ENCODE measurements at regions not wholly inside any gene's neighbourhood (a gene's known extent, or its start where the extent isn't known, plus 50 kb on each side); places are given as distances from the start of the nearest gene placed in this dataset.

DNA sequence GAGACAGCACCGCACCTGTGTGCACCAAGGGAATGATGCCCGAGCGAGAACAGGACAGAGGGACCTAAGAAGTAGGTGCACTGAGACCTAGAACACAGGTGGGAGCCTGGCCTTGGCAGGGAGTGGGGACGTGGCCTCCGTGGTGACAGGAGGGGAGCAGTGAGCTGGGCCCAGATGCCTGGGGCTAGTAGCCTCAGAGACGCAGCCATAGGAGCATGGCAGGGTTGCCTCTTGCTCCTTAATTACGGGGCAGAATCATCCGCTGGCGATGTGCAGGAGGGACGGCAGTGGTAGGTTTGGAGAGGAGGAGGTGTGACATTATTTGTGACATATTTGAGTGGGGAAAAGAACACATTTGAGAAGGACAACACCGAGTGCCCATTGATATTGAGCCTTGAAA is 57.0 kb upstream of the HPCAL1 start:
- H3K4me1 ChIP-seq (ENCODE audit: control insufficient read depth, extremely low read depth, insufficient read depth, low read length) = no peaks in the 10 kb centered on the region
- no peaks in the 10 kb centered on the region for H3K79me2 ChIP-seq (ENCODE audit: control insufficient read depth, insufficient read depth, low read length)
- no peak overlapping the region for H3K27ac ChIP-seq (ENCODE audit: insufficient read depth, low read length)
- no peaks in the 10 kb centered on the region for H3K36me3 ChIP-seq (ENCODE audit: control insufficient read depth, insufficient read depth, low read length)
- no peak for DNase-seq (ENCODE audit: low read depth in 2 of 2)
- no peak overlapping the region for H2AFZ ChIP-seq (ENCODE audit: low read length)
- H3K9ac ChIP-seq (ENCODE audit: insufficient read depth, low read length) = no peak overlapping the region
- TF ChIP-seq, protein P1, sequence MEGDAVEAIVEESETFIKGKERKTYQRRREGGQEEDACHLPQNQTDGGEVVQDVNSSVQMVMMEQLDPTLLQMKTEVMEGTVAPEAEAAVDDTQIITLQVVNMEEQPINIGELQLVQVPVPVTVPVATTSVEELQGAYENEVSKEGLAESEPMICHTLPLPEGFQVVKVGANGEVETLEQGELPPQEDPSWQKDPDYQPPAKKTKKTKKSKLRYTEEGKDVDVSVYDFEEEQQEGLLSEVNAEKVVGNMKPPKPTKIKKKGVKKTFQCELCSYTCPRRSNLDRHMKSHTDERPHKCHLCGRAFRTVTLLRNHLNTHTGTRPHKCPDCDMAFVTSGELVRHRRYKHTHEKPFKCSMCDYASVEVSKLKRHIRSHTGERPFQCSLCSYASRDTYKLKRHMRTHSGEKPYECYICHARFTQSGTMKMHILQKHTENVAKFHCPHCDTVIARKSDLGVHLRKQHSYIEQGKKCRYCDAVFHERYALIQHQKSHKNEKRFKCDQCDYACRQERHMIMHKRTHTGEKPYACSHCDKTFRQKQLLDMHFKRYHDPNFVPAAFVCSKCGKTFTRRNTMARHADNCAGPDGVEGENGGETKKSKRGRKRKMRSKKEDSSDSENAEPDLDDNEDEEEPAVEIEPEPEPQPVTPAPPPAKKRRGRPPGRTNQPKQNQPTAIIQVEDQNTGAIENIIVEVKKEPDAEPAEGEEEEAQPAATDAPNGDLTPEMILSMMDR (conservative IDR thresholded peaks at IDR 0.05 in 1 of 2, IDR thresholded peaks at IDR 0.05 in 1 of 2; ENCODE audit: low read depth in 1 of 2, low read length in 2 of 2) = no peak
- TF ChIP-seq EZH2 (IDR thresholded peaks at IDR 0.05; ENCODE audit: low read length, missing control alignments) = no peak
- no peak overlapping the region for H3K4me3 ChIP-seq (replicated peaks in 1 of 4; ENCODE audit: control extremely low read depth in 1 of 4, insufficient read depth in 1 of 4, low read depth in 3 of 4, low read length in 4 of 4)
- no peaks in the 10 kb centered on the region for H4K20me1 ChIP-seq (ENCODE audit: control insufficient read depth, extremely low read depth, insufficient read depth, low read length)
- no peaks in the 10 kb centered on the region for H3K9me3 ChIP-seq (ENCODE audit: control insufficient read depth, insufficient read depth, low read depth, low read length)
- H3K4me2 ChIP-seq (ENCODE audit: extremely low read depth, insufficient read depth, low read length) = no peak overlapping the region
- peaks cover 4% of the 10 kb centered on the region for H3K27me3 ChIP-seq (ENCODE audit: control insufficient read depth, insufficient read depth, low read length)

DNA sequence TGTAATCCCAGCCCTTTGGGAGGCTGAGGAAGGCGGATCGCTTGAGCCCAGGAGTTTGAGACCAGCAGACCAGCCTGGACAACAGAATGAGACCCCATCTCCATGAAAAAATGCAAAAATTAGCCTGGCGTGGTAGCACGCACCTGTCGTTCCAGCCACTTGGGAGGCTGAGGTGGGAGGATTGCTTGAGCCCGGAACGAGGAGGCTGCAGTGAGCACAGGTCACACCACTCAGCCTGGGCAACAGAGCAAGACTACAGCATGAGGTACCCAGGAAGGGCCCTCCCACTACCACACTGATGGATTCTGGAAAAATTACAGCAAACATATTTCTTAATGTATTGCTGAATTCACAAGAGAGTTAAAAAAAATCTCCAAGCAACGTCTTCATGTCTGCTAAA is 56.3 kb upstream of the HPCAL1 start:
- Histone ChIP-seq H3K9ac (ENCODE audit: insufficient read depth, low read length) (no peak overlapping the region), H3K4me1 (ENCODE audit: control insufficient read depth, extremely low read depth, insufficient read depth, low read length) (no peaks in the 10 kb centered on the region), H3K36me3 (ENCODE audit: control insufficient read depth, insufficient read depth, low read length) (no peaks in the 10 kb centered on the region), H4K20me1 (ENCODE audit: control insufficient read depth, extremely low read depth, insufficient read depth, low read length) (no peaks in the 10 kb centered on the region), H3K9me3 (ENCODE audit: control insufficient read depth, insufficient read depth, low read depth, low read length) (no peaks in the 10 kb centered on the region), H3K79me2 (ENCODE audit: control insufficient read depth, insufficient read depth, low read length) (no peaks in the 10 kb centered on the region), H3K27ac (ENCODE audit: insufficient read depth, low read length) (no peak overlapping the region), H2AFZ (ENCODE audit: low read length) (no peak overlapping the region), H3K4me2 (ENCODE audit: extremely low read depth, insufficient read depth, low read length) (no peak overlapping the region), H3K27me3 (ENCODE audit: control insufficient read depth, insufficient read depth, low read length) (peaks cover 4% of the 10 kb centered on the region), H3K4me3 (replicated peaks in 1 of 4; ENCODE audit: control extremely low read depth in 1 of 4, insufficient read depth in 1 of 4, low read depth in 3 of 4, low read length in 4 of 4) (no peak overlapping the region)
- no peak for TF ChIP-seq EZH2 (IDR thresholded peaks at IDR 0.05; ENCODE audit: low read length, missing control alignments)
- TF ChIP-seq, protein P1 (conservative IDR thresholded peaks at IDR 0.05 in 1 of 2, IDR thresholded peaks at IDR 0.05 in 1 of 2; ENCODE audit: low read depth in 1 of 2, low read length in 2 of 2) = no peak
- no peak for DNase-seq (ENCODE audit: low read depth in 2 of 2)

DNA sequence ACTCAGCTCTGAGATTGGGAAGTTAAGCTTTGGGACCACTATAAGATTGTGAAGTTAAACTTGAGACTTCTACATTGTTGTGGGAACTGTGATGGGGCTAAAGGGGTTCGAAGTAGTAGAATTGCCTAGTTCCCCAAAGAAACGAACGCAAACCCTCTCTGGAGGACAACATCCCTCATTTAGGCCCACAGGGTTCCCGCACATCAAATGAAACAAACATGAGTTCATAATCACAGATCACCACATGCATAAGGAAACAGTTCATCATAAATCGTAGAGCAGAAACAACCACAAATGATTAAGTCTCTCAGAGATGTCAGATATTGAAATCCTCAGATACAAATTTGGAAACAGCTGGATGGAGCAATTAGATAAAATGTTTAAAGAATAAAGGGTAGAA is 55.9 kb upstream of the HPCAL1 start:
- H3K4me1 ChIP-seq (ENCODE audit: control insufficient read depth, extremely low read depth, insufficient read depth, low read length) = no peaks in the 10 kb centered on the region
- no peaks in the 10 kb centered on the region for H3K36me3 ChIP-seq (ENCODE audit: control insufficient read depth, insufficient read depth, low read length)
- peaks cover 4% of the 10 kb centered on the region for H3K27me3 ChIP-seq (ENCODE audit: control insufficient read depth, insufficient read depth, low read length)
- H3K4me3 ChIP-seq (replicated peaks in 1 of 4; ENCODE audit: control extremely low read depth in 1 of 4, insufficient read depth in 1 of 4, low read depth in 3 of 4, low read length in 4 of 4) = no peak overlapping the region
- no peak overlapping the region for H3K9ac ChIP-seq (ENCODE audit: insufficient read depth, low read length)
- TF ChIP-seq, protein P1 (conservative IDR thresholded peaks at IDR 0.05 in 1 of 2, IDR thresholded peaks at IDR 0.05 in 1 of 2; ENCODE audit: low read depth in 1 of 2, low read length in 2 of 2) = no peak
- no peak for TF ChIP-seq EZH2 (IDR thresholded peaks at IDR 0.05; ENCODE audit: low read length, missing control alignments)
- H4K20me1 ChIP-seq (ENCODE audit: control insufficient read depth, extremely low read depth, insufficient read depth, low read length) = no peaks in the 10 kb centered on the region
- H2AFZ ChIP-seq (ENCODE audit: low read length) = no peak overlapping the region
- no peak overlapping the region for H3K27ac ChIP-seq (ENCODE audit: insufficient read depth, low read length)
- H3K79me2 ChIP-seq (ENCODE audit: control insufficient read depth, insufficient read depth, low read length) = no peaks in the 10 kb centered on the region
- no peak for DNase-seq (ENCODE audit: low read depth in 2 of 2)
- H3K4me2 ChIP-seq (ENCODE audit: extremely low read depth, insufficient read depth, low read length) = no peak overlapping the region
- no peaks in the 10 kb centered on the region for H3K9me3 ChIP-seq (ENCODE audit: control insufficient read depth, insufficient read depth, low read depth, low read length)
